ENCODE measurements at regions not wholly inside any gene's neighbourhood (a gene's known extent, or its start where the extent isn't known, plus 50 kb on each side); places are given as distances from the start of the nearest gene placed in this dataset.

DNA sequence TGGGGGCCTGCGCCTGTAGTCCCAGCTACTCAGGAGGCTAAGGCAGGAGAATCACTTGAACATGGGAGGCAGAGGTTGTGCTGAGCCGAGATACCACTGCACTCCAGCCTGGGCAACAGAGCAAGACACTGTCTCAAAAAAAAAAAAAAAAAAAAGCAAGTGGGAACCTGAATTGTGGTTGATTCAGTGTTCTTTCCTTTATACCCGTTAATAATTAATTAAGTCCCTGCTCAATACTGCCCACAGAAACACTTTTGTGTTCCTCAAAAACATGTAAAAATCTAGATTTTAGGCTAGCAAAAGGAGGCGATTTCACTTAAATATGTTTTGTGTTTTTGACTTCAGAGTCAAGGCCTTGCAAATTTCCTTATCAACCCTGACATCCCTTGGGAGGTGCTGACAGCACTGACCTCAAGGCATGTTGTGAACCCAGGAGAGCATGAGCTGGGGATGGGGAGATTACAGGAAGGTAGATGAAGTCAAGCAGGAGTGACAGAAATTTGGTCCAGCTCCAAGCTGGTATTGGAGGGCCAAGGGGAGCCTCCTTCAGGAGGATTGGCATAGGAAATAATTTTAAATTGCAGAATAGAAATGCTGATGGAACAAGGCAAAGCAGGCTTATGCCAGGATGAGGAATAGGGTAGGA is 89.0 kb upstream of the PNPT1 start:
- no peak for TF ChIP-seq CTCF (IDR thresholded peaks at IDR 0.05; ENCODE audit: low read depth, low read length)
- TF ChIP-seq POLR2A (IDR thresholded peaks at IDR 0.05; ENCODE audit: extremely low read depth, insufficient read length) = no peak
- no peak for TF ChIP-seq MYC (IDR thresholded peaks at IDR 0.05; ENCODE audit: low read depth, low read length)
- TF ChIP-seq MAX (IDR thresholded peaks at IDR 0.05; ENCODE audit: low read depth, low read length) = no peak
- H3K4me3 ChIP-seq (ENCODE audit: low read depth, low read length) = no peak overlapping the region
- no peak for DNase-seq (ENCODE audit: low read depth)

- H3K4me3 ChIP-seq (ENCODE audit: low read depth, low read length) = no peak overlapping the region
- TF ChIP-seq POLR2A (IDR thresholded peaks at IDR 0.05; ENCODE audit: extremely low read depth, insufficient read length) (no peak), CTCF (IDR thresholded peaks at IDR 0.05; ENCODE audit: low read depth, low read length) (no peak), MAX (IDR thresholded peaks at IDR 0.05; ENCODE audit: low read depth, low read length) (no peak), MYC (IDR thresholded peaks at IDR 0.05; ENCODE audit: low read depth, low read length) (no peak)
- DNase-seq (ENCODE audit: low read depth) = no peak
These were observed 87.9 kb upstream of the PNPT1 start for GRCh38 chr2:55781542-55781941.

DNA sequence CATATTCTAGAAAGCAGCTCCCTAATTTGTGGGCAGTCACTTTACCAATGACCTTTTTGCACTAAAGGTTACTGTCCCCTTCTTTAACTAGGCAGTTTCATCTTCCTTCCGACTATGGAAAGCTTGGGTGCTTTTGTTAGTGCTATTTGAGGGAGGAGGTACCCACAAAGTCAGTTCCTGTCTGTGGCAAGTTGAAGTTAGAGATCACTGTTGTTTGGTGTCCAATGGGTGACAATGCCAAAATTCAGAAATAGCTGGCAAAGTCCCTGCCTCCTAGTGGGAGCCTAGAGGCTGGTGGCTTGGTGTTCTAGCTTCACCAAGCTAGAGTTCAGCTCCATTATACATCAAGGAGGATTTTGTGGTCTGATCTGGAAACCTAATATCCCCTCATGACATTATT is 87.1 kb upstream of the PNPT1 start:
- no peak overlapping the region for H3K4me3 ChIP-seq (ENCODE audit: low read depth, low read length)

GRCh38 chr2:55779459-55780421 is 86.1 kb upstream of the PNPT1 start:
- no peak for DNase-seq (ENCODE audit: low read depth)
- no peak overlapping the region for H3K4me3 ChIP-seq (ENCODE audit: low read depth, low read length)
- no peak for TF ChIP-seq MAX (IDR thresholded peaks at IDR 0.05; ENCODE audit: low read depth, low read length)
- no peak for TF ChIP-seq CTCF (IDR thresholded peaks at IDR 0.05; ENCODE audit: low read depth, low read length)
- TF ChIP-seq MYC (IDR thresholded peaks at IDR 0.05; ENCODE audit: low read depth, low read length) = no peak
- TF ChIP-seq POLR2A (IDR thresholded peaks at IDR 0.05; ENCODE audit: extremely low read depth, insufficient read length) = no peak

More for the DNA sequence above, 87.1 kb upstream of the PNPT1 start:
- DNase-seq (ENCODE audit: low read depth) = no peak
- TF ChIP-seq MYC (IDR thresholded peaks at IDR 0.05; ENCODE audit: low read depth, low read length) = no peak
- no peak for TF ChIP-seq CTCF (IDR thresholded peaks at IDR 0.05; ENCODE audit: low read depth, low read length)
- no peak for TF ChIP-seq MAX (IDR thresholded peaks at IDR 0.05; ENCODE audit: low read depth, low read length)
- TF ChIP-seq POLR2A (IDR thresholded peaks at IDR 0.05; ENCODE audit: extremely low read depth, insufficient read length) = no peak

GRCh38 chr2:55776966-55777365 is 83.3 kb upstream of the PNPT1 start:
- no peak for DNase-seq (ENCODE audit: low read depth)
- no peak for TF ChIP-seq MYC (IDR thresholded peaks at IDR 0.05; ENCODE audit: low read depth, low read length)
- TF ChIP-seq MAX (IDR thresholded peaks at IDR 0.05; ENCODE audit: low read depth, low read length) = no peak
- no peak for TF ChIP-seq POLR2A (IDR thresholded peaks at IDR 0.05; ENCODE audit: extremely low read depth, insufficient read length)
- TF ChIP-seq CTCF (IDR thresholded peaks at IDR 0.05; ENCODE audit: low read depth, low read length) = no peak
- H3K4me3 ChIP-seq (ENCODE audit: low read depth, low read length) = no peak overlapping the region
